Left ventricle myocardium inferior (tissue), 1 donor: ENCODE measurements at regions not wholly inside any gene's neighbourhood (a gene's known extent, or its start where the extent isn't known, plus 50 kb on each side); places are given as distances from the start of the nearest gene placed in this dataset.

Experiments used
- DNase-seq: peaks from one replicate; pipeline ENCODE4 v3.0.0-alpha.2; 2020
- H3K27ac ChIP-seq: fragments of 200-600 bp; replicated peaks from 2 replicates; pipeline ENCODE4 v1.8.0; 2021
- H3K27me3 ChIP-seq: fragments of 200-600 bp; 2 replicates; pipeline ENCODE4 v1.8.0; 2021; ENCODE audit warnings: low read depth
- H3K36me3 ChIP-seq: fragments of 200-600 bp; 2 replicates; pipeline ENCODE4 v1.8.0; 2021
- H3K4me1 ChIP-seq: fragments of 200-600 bp; 2 replicates; pipeline ENCODE4 v1.8.0; 2021
- H3K4me3 ChIP-seq: fragments of 200-600 bp; 2 replicates; pipeline ENCODE4 v1.8.0; 2021; ENCODE audit warnings: mild to moderate bottlenecking, moderate library complexity
- H3K9me3 ChIP-seq: fragments of 200-600 bp; replicated peaks from 2 replicates; pipeline ENCODE4 v1.8.0; 2021
- intact Hi-C: fragments of 100-400 bp; cut with micrococcal nuclease; formaldehyde crosslinking; loops from one replicate; pipeline ENCODE4 v1.11.0; 2022
- TF ChIP-seq, protein P1 (sequence below): fragments of 200-600 bp; IDR thresholded peaks from 2 replicates; pipeline ENCODE4 v1.8.0; 2021; ENCODE audit warnings: antibody characterized with exemption, mild to moderate bottlenecking, borderline replicate concordance
- donor health status: DM: no; HTN: yes; CAD: no; lungs with severe emphysema.

GRCh38 chr10:107244122-107244521 is 79.6 kb upstream of the SORCS1 start:
- Histone ChIP-seq H3K9me3 (no peaks in the 10 kb centered on the region), H3K4me1 (no peaks in the 10 kb centered on the region), H3K27me3 (no peaks in the 10 kb centered on the region), H3K4me3 (no peak overlapping the region), H3K27ac (no peak overlapping the region), H3K36me3 (no peaks in the 10 kb centered on the region)
- no peak for DNase-seq
- TF ChIP-seq, protein P1, sequence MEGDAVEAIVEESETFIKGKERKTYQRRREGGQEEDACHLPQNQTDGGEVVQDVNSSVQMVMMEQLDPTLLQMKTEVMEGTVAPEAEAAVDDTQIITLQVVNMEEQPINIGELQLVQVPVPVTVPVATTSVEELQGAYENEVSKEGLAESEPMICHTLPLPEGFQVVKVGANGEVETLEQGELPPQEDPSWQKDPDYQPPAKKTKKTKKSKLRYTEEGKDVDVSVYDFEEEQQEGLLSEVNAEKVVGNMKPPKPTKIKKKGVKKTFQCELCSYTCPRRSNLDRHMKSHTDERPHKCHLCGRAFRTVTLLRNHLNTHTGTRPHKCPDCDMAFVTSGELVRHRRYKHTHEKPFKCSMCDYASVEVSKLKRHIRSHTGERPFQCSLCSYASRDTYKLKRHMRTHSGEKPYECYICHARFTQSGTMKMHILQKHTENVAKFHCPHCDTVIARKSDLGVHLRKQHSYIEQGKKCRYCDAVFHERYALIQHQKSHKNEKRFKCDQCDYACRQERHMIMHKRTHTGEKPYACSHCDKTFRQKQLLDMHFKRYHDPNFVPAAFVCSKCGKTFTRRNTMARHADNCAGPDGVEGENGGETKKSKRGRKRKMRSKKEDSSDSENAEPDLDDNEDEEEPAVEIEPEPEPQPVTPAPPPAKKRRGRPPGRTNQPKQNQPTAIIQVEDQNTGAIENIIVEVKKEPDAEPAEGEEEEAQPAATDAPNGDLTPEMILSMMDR: no peak
- intact Hi-C loops: no loop called here

DNA sequence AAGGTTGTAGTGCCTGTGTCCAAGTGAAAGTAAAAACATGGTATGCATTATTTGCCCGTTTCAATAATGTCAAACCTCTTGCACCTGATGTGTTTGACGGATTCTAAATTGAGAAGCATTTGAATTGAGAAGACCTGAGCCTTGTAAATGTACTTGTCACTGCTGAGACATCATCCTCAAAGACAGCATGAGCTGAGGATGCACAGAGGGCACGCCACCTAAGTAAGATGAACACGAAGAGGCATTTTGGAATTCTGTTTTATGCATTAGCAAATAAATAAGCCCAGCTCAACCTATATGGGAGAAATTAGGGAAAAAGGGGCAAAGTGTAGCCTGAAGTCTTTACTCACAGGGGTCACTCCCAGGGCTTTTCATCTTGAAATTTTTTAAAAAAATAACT is 73.8 kb upstream of the SORCS1 start:
- H3K4me1 ChIP-seq: no peaks in the 10 kb centered on the region
- no peaks in the 10 kb centered on the region for H3K27me3 ChIP-seq
- DNase-seq: no peak
- peaks cover 8% of the 10 kb centered on the region for H3K9me3 ChIP-seq
- H3K4me3 ChIP-seq: no peak overlapping the region
- no peak overlapping the region for H3K27ac ChIP-seq
- intact Hi-C loops: no loop called here
- no peaks in the 10 kb centered on the region for H3K36me3 ChIP-seq
- TF ChIP-seq, protein P1: no peak

DNA sequence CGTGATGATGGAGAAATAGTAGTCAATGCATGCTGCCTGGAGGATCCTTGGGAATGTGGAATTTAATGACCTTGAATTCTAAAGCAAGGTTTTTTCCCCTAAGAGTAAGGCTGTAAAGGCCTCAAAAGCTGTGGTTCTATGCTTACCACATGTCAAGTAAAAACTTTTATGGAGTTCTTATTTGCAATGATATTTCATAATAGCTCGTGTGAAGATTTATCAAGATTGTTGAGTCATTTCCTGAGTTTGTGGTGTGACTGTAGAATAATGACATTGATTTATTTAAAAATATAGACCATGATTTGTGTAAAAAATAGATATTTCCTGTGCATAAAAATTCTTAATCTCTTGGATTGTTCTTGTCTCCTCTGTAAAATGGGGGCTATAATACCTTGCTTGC is 67.5 kb upstream of the SORCS1 start:
- intact Hi-C loops: no loop called here
- Histone ChIP-seq H3K36me3 (no peaks in the 10 kb centered on the region), H3K27ac (no peak overlapping the region), H3K4me3 (no peak overlapping the region), H3K4me1 (no peaks in the 10 kb centered on the region), H3K27me3 (no peaks in the 10 kb centered on the region), H3K9me3 (peaks cover 24% of the 10 kb centered on the region)
- TF ChIP-seq, protein P1: no peak
- DNase-seq: no peak

DNA sequence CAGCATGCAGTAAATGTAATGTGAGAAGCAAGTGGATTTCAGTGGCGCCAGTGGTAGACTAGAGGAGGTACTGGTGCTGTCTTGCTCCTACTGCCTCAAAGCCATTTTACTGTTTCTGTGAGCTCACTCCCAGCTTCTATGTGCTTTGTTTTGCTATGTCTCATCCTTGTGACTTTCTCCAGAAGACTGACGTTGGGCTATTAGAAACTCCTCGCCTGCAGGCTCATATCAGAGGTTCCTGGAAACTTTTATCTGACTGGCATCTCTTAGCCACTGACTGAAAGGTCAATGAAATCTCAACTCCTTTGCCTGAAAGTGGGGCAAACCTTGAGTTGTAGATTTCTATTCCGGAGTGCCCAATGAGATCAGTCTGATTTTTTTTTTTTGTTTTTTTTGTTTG is 66.4 kb upstream of the SORCS1 start:
- H3K36me3 ChIP-seq: no peaks in the 10 kb centered on the region
- H3K9me3 ChIP-seq: peaks cover 24% of the 10 kb centered on the region
- no peaks in the 10 kb centered on the region for H3K4me1 ChIP-seq
- no peaks in the 10 kb centered on the region for H3K27me3 ChIP-seq
- TF ChIP-seq, protein P1: no peak
- H3K4me3 ChIP-seq: no peak overlapping the region
- intact Hi-C loops: no loop called here
- no peak for DNase-seq
- no peak overlapping the region for H3K27ac ChIP-seq

GRCh38 chr10:107215681-107216080 is 51.2 kb upstream of the SORCS1 start:
- Histone ChIP-seq H3K4me3 (no peak overlapping the region), H3K4me1 (no peaks in the 10 kb centered on the region), H3K27ac (no peak overlapping the region), H3K36me3 (no peaks in the 10 kb centered on the region), H3K9me3 (peaks cover 4% of the 10 kb centered on the region), H3K27me3 (no peaks in the 10 kb centered on the region)
- intact Hi-C loops: no loop called here
- no peak for DNase-seq
- TF ChIP-seq, protein P1: no peak
